Lower leg skin (tissue), 3 donors: ENCODE measurements at regions not wholly inside any gene's neighbourhood (a gene's known extent, or its start where the extent isn't known, plus 50 kb on each side); places are given as distances from the start of the nearest gene placed in this dataset.

Experiments used
- CTCF ChIP-seq, 3 donors: fragments of 450-650 bp; IDR thresholded peaks; one replicate each; pipeline ENCODE4 v1.5.1; 2016; ENCODE audit warnings: antibody characterized with exemption in 3 of 3, mild to moderate bottlenecking in 3 of 3, moderate library complexity in 2 of 3
- POLR2A ChIP-seq, 2 donors: fragments of 450-650 bp; IDR thresholded peaks; one replicate each; pipeline ENCODE4 v1.6.1; 2016 to 2017; ENCODE audit warnings: antibody characterized with exemption in 2 of 2, mild to moderate bottlenecking in 1 of 2, moderate library complexity in 1 of 2

- no peak for TF ChIP-seq CTCF (IDR thresholded peaks at IDR 0.05)
- no peak for TF ChIP-seq POLR2A (IDR thresholded peaks at IDR 0.05)
These were observed 89.5 kb upstream of the FAM3C start for GRCh38 chr7:121485467-121486243.
